HG03159 (cell line): ENCODE measurements at regions not wholly inside any gene's neighbourhood (a gene's known extent, or its start where the extent isn't known, plus 50 kb on each side); places are given as distances from the start of the nearest gene placed in this dataset.

Source experiments
- ATAC-seq: cut with Tn5 transposase; IDR thresholded peaks from one replicate; pipeline ENCODE4 v1.9.1; 2021; ENCODE audit warnings: mild to moderate bottlenecking, moderate library complexity; ENCODE audit not compliant: unreplicated experiment

- peak; percentile 51 for ATAC-seq
These were observed 68.9 kb upstream of the ADO start for GRCh38 chr10:62735464-62736167.

GRCh38 chr10:62736168-62736546 lies 68.4 kb upstream of the ADO start:
- no peak for ATAC-seq

GRCh38 chr10:62738916-62739315 lies 65.6 kb upstream of the ADO start:
- ATAC-seq = no peak

- ATAC-seq = no peak
These were observed 63.4 kb upstream of the ADO start for GRCh38 chr10:62740885-62741745.

- no peak for ATAC-seq
These were observed 62.5 kb upstream of the ADO start for GRCh38 chr10:62741996-62742395.

- no peak for ATAC-seq
These were observed 61.9 kb upstream of the ADO start for GRCh38 chr10:62742536-62743061.

- ATAC-seq = no peak
These were observed 60.4 kb upstream of the ADO start for GRCh38 chr10:62744136-62744535.

GRCh38 chr10:62745581-62745980 lies 58.9 kb upstream of the ADO start:
- no peak for ATAC-seq

GRCh38 chr10:62746951-62747729 lies 57.4 kb upstream of the ADO start:
- ATAC-seq = no peak

- ATAC-seq = peak; percentile 58
These were observed 56.1 kb upstream of the ADO start for GRCh38 chr10:62748386-62748785.

GRCh38 chr10:62749093-62749683 lies 55.3 kb upstream of the ADO start:
- ATAC-seq = no peak
